NCI-H748 (cell line): ENCODE measurements at regions not wholly inside any gene's neighbourhood (a gene's known extent, or its start where the extent isn't known, plus 50 kb on each side); places are given as distances from the start of the nearest gene placed in this dataset.
A peak's percentile ranks its signal among the peaks of the same experiment; 100 is the strongest.

Source experiments
- DNase-seq: peaks from one replicate; lab custom pipeline; 2025; ENCODE audit not compliant: unreplicated experiment; lab: John Stamatoyannopoulos, UW

DNA sequence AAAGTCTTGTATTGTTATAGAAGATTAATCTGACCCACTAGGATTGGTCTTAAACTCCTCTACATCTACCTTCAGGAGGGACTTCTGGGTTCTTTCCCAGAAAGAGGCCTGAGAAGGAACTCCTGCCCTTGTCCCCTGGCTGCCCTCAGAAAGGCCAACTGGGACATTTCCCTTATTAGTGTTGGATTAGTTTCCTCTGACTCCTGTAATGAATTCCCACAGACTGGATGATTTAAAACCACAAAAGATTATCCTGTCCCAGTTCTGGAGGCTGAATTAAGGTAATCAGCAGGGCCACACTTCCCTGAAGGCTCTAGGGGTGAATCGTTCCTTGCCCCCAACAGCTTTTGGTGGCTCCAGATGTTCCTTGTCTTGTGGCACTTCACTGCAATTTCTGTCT is 102.8 kb upstream of the NMNAT3 start:
- no peak for DNase-seq

DNA sequence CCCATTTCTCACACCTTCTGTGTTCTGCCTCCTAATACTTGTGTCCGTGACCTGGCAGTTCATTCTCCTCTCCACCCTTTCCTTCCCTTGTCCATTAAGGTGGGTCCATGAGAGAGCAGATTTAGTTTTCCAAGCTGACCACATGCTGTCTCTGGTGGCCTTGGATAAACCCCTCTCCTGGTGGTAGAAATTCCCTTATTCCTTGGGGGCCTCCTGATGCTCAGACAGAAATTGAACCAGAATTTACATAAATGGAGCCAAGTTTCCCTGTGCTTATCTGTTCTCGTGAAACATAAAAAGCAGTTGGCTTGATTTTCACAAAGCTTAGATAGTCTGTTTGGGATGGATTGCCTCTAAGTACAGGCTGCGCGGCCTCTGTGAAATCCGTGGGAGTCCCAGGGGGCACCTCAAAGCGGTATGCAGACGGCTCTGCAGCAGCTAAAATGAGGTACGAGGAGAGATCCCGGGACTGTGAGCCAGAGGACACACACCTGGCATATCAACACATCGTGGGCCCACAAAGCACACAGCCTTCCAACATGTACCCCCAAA is 101.0 kb upstream of the NMNAT3 start:
- no peak for DNase-seq

DNA sequence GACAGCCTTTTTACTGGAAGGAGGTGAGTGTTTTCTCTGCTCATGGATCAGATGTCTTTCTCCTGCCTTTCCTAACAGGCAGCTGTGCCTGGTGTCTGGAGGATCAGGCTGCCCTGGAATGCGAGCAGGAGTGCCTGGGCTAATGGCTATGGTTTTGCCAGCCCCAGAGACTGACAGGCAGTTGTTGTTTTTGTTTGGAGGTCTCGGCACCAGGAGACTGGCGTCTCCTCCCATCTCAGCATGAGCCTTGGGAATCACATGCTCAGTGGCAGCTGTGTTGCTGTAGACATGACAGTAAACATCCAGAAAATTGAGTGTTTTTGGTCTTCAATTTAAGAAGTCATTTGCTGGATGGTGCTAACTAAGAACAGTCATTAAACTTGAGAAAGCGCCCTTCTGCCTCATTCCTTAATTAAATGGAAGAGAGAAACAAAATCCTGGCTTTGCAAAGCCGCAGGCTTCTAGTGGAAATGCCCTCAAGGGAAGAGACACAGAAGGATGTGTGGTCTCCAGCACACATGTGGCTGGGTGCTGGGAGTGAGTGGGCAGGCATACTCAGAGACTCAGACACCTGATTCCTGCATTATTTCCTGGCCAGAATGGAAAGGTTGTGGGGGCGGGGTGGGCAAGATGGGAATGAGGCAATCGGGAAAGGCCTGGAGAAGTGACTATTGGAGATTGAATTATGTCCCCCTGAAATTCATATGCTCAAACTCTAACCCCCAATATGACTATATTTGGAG is 97.0 kb upstream of the NMNAT3 start:
- peak; percentile 62 for DNase-seq

DNA sequence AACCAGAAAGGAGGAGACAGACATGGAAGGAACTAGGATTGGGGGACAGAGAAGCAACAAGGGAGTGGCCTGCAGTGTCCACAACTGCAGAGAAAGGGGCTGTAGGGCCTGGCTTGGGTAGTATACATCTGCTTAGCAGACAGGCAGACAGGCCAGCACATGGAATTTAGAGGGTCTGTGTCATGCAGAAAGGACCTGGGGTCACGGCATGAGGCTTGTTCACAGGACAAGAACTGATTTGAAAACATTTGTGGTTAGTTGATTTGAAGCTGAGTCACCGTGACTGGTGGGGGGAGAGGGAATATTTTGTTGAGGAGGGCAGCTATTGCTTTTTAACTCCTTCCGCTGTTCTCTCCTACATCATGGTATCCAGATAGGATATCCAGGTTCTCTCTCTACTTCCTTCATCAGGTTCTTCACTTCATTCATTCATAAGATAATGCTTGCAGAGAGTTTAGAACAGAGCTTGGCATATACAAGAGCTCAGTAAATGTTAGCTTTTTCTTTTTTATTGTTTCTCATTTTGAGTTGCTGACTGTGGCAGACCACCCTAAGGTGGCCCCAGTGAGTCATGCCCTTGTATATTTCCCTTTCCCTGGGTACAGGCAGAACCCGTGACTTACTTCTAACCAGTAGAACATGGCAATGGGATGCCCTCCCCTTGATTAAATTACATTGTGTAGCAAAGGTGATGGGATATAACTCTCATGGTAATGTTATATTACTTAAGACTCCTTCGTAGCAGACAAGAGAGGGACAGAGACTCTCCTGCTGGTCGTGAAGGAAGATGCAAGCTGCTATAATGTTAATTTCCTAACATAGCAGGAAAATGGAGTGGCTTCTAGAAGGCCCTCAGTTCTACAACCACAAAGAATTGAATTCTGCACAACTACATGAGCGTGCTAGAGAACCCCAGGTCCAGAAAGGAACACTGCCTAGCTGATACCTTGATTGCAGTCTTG is 95.0 kb upstream of the NMNAT3 start:
- no peak for DNase-seq

DNA sequence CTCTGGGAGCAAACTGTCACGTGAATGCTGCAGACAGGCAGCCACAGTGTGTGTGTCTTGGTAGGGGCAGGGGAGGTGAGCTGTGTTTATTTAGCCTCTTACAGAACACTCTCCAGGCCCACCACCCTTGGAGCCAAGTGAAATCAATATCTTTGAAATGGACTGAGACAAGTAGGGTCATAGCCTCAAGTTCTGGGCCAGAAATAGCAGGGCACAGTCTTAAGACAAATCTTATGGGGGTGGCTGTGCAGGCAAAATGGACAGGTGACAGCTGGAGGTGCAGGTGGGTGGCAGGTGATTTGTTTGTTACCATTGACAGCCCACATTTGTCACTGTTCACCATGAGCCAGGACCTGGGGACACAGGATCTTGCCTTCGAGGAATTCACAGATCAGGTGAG is 93.6 kb upstream of the NMNAT3 start:
- no peak for DNase-seq

DNA sequence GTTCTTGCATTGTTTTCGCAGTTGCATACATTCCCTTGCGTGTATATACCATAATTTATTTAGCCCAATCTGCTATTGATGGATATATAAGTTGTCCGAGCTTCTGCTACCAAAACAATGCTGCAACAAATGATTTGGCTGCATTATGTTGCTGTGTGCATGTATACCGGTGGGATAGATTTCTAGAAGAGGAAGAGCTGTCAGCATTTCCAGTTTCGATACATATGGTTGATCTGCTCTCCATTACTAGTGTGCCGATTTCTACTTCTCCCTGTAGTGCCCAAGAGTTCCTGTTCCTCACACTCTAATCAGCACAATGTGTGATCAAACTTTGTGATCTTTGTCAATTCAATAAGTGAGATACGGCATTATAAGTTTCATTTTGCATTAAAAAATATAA is 92.8 kb upstream of the NMNAT3 start:
- no peak for DNase-seq

DNA sequence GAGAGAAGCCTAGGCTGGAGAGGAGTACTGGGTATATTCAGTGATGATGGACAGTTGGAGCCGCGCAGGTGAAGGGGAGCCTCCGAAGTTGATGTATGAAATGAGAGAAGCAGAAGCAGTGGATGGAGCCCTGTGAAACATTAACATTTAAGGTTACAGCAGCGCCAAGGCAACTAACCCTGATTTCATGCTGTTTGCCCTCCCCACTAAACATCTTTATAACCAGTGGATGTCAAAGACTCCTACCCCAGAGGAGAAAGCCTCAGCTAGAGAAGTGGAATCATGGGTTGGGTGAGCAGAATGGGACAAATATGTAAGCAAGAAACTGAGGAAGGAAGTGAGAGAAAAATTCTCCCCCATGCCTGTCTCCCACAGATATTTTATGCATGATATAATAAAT is 92.0 kb upstream of the NMNAT3 start:
- DNase-seq, result no peak

DNA sequence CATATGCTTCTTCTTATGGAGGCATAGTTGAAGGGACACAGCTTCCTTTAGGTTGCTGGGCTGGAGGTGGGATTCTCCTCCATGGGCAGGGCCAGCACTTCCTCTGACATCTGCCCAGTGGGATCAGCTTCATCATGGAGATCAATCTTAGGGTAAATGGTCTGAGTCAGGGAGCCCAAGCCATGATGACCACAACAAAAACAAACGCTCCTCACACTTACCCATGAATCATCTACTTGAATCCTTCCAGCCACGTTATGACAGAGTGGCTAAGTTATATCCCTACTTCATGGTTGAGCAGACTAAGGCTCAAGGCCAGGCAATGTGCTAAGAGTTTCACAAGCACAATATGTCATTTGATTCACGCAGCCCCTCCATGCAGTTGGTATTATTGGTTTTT is 87.2 kb upstream of the NMNAT3 start:
- no peak for DNase-seq

DNA sequence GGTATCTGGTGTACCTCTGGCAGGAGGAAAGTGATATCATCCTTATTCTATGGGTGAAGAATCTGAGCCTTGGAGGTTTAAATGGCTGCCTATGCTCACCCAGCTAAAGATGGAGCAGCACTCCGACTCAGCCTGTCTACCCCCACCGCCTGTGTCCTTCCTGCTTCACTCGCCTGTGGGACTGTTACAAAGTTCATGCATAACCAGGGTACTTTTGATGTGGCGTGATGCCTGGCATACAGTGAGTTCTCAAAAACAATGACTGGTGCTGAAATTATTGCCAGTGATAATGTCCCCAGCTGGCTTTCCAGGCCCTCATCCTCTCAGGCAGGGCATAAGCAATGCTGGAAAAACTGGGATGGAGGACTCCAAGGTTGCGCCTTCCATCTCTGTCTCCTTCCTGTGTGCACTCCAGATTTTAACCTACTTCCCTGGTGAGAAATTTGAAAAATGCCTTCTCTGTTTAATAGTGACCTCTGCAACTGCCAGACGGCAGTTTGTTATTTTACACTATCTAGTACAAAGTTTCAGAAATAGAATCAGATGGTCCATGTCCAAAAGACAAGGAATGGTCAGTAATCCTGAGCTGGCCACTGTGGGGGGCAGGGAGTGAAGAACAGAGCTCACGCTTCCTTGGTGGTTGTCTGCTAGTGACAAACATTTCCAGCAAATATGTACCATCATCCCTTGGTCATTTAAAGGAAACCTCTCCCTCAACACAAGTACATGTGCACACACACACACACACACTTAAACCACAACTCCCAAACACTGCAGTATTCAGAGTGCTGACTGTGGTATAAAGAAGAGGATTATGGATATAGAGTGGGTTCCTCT is 86.5 kb upstream of the NMNAT3 start:
- DNase-seq, result no peak

DNA sequence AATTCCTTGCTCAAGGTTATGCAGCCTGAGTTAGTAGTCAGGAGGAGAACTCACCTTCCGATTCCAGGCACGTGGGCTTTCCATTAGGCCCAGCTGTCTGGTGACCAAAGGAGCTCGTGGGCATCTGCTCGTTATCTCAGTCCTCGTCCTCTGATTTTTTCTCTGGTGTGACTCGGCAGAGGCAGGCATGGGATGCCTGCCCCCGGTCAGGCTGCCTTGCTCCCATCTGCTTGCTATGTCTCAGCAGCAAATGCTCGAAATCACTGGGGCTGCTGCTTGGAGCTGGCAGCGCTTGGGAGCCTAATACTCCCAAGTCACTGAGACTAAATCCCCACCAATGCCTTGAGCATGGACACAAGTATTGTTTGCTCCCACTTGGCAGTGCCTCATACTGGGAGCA is 84.5 kb upstream of the NMNAT3 start:
- DNase-seq, result no peak

DNA sequence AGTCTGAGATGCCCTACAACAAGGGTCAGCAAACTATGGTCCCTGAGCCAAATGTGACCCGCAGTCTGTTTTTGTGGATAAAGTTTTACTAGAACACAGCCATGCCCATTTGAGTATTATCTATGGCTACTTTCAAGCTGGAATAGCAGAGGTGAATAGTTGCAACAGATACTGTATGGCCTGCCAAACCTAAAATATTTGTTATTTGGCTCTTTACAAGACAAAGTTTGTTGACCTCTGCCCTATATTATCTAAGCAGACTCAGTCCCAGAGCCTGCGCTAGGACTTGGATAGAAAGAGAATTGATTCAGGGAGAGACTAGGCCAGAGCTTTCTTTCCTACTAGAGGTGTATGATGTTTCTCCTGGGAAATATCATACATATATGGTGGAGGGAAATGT is 81.7 kb upstream of the NMNAT3 start:
- no peak for DNase-seq

DNA sequence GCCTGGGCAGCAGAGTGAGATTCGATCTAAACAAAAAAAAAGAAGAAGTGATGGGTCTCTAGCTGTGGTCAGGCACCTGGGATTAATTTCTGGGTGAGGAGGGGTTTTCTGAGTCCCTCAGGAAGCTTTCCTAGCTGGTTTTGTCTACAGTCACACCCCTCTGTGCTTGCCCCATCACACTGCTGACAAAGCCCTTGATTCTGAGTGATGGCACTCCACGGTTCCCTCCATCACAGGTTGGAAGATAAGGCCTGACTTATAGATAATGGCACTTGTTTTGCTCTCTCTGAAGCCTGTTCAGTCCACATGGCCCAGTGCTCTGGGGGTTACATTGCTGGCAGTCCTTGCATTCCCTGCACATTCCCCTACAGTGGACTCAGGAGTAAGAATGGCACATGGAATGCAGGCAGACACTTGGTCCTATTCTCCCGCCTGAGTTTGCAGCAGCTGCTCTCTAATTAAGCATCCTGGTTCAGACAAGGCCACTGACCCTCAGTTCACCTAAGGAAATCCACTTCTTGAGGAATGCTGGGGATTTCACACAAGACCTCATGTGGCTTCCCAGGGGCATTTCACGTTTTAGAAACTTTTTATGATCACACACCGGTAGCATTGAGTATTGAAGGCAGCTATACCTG is 81.0 kb upstream of the NMNAT3 start:
- DNase-seq, result no peak

DNA sequence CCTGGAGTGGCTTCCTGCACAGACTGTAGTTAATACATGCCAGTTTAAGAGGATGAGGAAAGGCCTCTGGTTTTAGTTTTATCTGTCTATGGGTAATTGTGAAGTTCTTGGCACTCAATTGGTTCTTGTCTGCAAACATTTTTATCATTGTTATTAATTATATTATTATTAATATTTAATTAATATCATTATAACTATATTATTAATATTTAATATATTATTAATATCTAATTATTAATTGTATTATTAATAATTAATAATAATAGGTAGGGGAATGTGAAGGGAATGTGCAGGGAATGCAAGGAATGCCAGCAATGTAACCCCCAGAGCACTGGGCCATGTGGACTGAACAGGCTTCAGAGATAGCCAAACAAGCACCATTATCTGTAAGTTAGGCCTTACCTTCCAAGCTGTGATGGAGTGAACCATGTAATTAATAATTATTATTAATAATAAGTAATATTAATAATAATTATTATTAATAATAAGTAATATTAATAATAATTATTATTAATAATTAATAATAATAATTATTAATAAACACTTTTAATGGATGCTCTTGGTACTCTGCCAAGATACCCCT is 79.8 kb upstream of the NMNAT3 start:
- no peak for DNase-seq

DNA sequence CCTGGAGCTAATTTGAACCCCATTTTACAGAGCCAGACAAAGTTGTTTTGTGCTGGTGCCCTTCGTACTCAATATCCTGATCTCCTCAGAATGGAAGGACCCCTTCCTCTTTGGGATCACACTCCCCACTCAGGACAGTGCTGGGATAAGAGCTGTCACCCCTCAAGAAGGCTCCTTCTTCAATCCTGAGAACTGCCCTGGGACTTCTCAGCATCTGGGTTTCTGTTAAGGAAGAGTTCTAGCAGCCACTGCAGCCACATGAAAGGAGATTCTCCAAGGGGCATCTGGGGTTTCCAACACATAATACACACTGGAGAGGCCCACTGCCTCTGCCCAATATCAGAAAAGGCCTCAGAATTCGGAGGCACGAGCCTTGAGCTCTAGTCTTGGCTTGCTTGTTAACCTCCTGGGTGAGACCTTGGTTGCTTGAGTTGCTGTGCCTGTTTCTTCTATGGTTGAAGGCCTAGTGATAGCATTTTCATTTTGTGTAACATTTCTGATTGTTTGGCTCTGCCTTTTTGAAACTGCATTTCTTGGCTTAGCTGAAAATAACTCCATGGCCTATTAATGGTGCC is 78.8 kb upstream of the NMNAT3 start:
- DNase-seq, result no peak

DNA sequence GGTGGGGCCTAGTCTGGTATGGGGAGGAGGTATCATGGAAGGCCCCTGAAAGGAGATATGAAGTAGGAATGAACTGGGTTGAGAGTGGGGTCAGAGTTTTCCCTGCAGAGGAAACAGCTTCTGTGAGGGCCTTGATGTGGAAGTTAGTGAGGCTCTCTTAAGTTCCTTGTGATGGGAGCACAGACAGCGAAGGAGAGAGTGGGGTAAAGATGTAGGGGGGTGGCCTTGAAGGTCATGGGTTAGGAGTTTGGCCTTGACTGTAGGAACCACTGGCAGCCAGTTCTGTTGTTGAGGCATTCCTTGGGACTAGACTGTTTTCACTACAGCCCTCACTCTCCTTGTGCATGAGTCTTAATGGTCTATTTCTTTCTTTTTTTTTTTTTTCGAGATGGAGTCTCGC is 77.8 kb upstream of the NMNAT3 start:
- no peak for DNase-seq

DNA sequence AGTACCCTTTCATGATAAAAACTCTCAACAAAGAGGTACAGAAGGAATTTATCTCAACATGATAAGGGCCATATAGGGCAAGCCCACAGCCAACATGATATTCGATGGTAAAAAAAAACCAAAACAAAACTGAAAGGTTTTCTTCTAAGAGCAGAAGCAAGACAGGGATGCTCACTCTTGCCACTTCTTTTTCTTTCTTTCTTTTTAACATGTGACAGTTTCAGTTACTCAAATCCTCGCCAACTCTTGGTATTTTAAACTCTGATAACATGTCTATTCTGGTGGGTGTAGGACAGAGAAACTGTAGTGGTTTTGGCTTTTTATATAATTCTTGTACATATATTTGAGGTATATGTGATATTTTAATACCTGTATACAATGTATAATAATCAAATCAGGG is 74.0 kb upstream of the NMNAT3 start:
- DNase-seq, result no peak

DNA sequence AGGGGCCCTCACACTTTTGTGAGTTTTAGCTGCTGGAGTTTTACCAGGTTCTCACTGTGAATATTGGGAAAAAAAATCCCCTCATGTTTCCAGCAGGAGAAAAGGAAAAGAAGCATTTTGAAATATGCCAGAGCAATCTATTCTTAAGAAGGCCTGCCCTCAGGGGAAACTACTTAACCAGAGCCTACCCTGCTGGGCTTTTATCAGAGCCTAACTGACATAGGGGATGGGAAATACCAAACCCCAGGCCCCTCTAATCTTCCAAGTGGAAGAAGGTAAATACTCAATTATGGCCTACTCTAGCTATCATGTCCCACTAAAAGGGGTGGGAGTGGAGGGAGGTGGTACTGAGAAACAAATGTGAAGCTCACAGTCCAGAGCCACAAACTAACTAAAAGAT is 68.7 kb upstream of the NMNAT3 start:
- DNase-seq, result no peak

DNA sequence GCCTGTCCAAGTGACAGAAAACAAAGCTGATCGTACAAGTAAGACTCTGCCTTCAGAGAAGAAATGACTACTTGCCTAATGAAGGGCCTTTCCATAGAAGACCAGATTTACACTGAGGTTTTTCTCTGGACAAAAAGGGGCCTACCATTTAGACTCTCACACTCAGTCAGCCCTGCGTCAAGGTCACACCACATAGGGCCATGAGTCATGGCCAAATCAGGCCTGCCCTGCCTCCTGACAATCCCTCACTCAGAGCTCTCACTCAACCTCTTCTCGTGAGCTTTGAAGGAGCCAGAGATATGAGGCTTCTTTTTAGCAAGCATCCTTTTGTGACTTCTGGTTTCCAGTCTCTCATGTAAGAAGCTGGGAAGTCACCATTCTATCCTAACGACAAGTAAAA is 68.1 kb upstream of the NMNAT3 start:
- no peak for DNase-seq

DNA sequence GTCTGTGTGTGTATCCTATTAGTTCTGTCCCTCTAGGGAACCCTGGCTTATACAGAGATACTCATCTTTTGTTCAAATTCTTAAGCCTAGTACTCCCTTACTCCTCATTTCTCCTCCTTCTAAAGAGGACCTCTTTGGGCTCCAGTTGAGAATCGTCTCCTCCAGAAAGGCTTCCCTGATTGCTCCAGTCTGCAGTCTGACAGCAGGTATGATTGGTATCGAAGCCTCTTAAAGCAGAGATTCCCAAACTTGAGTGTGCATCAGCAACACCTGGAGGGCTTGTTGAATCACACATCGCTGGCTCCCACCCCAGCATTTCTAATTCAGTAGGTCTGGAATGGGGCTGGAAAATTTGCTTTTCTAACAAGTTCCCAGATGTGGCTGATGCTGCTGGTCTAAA is 60.9 kb upstream of the NMNAT3 start:
- no peak for DNase-seq
